NOMO-1 (cell line): ENCODE measurements at regions not wholly inside any gene's neighbourhood (a gene's known extent, or its start where the extent isn't known, plus 50 kb on each side); places are given as distances from the start of the nearest gene placed in this dataset.
A peak's percentile ranks its signal among the peaks of the same experiment; 100 is the strongest.

ENCODE experiments used
- DNase-seq, 2 experiments: peaks; one replicate each; lab custom pipeline; 2025; ENCODE audit not compliant: unreplicated experiment in 2 of 2; lab: John Stamatoyannopoulos, UW

DNA sequence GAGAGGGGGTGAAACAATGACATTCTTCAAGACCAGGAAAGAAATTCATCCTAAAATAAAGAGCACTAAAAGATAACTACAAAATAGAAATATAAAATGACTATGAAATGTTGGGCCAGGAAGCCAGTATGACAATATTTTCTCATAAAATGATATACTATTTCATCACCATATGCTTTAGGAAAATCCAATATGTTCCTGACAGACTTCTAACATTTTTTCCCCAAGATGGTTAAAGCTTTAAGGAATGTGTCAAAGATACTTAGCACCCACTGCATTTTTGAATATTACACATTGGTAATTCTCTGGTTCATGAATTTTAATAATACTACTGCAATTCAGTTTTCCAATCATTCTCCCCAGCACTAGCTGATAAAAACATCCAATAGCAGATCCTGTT, 87.7 kb upstream of the PLEKHG7 start:
- DNase-seq: no peak

DNA sequence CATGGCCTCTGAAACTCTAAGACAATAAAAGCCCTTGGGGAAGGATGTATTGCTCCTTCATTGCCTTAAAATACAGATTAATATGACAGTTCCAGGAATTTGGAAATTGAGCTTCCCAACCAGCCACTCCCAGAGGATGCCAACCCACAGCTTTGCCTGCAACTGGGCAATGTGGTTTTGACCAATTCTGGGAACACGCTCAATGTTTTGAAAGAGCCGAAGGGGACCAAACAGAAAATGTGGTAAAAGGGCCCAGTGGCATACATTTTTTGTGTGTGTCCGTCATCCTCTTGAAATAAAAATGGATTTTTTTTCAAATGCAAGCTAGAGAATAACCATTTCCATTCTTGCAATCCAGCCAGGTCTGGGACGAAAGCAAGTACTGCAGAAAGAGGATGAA, 88.3 kb upstream of the PLEKHG7 start:
- no peak for DNase-seq

DNA sequence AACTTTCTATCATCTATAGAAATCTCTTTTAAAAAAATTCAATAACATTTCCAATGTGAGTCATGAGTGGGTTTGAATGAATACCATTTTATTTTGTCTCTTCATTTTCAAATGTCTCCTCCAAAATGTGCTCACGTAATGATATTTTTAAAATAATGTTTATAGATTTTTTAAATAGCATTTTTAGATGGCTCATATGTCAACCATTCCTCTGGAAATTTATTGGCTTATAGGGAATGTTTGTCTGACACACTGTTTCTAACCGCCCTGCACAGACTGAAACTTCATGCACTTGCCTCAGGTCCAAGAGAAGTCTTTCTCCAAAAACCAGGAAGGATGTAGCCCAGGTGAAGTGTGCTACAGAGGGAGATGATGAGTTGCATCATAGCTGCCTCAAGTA, 88.8 kb upstream of the PLEKHG7 start:
- no peak for DNase-seq

DNA sequence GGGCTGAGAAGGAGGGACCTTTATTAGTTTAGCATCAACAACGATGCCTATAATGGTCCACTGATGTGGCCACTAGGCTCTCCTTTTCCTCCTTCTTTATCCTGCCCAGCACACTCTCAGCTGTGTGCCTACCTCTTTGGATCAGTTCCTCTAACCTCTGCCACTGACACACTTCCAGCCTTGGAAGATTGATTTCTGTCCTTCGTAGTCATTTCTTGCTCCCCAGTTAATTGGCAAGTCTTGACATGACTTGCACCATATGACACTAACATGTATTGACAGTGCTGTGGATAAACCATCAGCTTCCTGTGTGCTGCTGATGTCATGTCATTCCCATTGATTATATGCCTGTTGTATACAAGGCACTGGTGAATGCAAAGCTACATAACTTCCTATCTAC, 90.2 kb upstream of the PLEKHG7 start:
- DNase-seq: no peak

DNA sequence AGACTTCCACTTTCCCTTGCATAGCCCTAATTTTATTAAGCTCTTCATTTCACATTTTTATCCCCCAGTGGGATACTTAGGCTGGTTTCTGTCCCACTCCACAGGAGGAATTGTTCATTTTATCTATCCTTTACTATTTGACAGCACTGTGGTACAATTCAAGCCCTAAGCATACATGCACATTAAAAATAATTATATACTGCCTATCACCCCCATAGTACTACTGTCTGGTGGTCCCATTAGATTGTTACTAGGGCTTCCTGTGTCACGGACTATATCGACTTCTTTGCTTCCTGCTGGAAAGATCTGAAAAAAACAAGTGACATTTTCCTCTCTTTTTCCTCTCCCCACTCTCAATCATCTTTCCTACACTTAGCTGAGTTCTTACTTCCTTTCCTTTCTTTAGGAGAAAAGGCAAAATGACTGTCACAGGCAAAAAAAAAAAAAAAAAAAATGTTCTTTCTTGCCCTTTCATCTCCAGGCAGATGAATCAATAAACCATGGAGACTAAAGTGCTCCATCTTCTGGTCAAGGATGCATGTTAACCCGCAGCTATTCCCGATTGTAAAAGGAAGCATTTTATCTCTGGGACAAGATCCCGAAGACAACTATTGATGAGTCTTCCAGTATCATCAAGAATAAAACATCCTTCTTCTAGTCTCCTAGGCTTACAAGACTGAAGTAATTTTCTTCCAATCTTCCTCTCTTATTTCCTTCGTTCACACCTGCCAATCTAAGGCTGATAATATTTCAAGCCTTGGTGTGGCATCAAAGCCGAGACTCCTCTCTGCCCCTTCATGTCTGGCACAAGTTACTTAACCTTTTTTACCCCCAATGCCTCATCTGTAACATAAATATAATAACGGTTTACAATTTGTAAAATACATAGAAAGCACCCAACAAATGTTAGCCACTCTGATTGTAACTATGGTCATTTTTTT, 94.4 kb upstream of the PLEKHG7 start:
- peak in 1 of 2 experiments; percentile 10 for DNase-seq

DNA sequence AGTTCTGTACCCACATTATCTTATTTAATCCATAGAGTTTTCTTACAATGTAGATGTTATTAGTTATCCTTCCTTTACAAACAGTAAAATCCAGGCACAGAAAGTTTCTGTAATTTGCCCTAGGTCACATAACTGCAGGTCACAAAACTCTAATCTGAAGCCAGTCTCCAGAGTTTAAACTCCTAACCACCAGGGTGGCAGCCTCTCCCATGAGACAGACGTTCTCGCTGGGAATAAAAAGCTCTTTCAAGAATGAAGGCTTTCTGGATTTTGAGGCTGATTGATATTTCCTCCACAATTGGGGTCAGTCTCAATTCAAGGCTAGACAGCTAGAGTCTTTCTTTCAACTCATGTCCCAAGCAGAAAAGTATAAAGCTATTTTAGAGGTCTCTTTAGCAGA, 95.8 kb upstream of the PLEKHG7 start:
- DNase-seq: no peak

DNA sequence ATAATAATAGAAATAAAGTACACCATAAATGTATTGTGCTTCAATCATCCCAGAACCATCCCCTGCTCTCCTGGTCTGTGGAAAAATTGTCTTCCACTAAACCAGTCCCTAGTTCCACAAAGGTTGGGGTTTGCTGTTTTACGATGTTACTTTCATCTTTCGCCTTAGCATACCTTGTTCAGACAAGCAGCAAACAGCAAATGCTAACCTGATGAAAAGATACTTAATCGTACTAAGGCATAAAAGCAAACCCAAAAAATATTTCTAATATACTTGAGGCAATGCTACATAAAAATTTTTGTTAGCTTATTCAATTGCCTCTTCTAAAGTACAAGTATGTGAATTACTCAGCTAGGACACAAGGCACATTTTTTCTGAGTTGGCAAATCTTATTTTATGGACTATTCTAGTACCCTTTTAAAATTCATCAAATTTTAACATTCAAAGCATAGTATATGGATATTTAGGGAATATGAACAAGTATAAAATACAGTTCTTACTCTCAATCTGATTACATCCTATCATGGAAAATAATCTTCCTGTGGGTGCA, 97.1 kb upstream of the PLEKHG7 start:
- no peak for DNase-seq

DNA sequence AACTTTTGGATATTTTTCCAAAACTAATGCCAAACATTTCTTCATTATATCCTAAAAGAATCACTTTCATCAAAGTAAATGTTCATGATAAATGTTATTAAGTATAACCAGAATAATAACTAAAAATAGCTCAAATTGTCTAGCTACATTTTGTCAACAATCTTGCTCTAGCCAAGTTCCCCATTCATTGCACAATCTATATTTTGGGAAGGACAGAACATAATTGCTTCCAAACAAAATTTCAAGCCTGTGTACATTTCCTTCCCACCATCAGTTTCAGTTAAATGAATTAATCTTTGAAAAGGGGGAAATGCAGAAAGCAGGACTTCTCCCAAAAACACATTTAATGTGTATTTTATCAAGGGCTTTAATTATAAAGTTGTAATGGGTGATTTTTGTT, 98.0 kb upstream of the PLEKHG7 start:
- DNase-seq: no peak

DNA sequence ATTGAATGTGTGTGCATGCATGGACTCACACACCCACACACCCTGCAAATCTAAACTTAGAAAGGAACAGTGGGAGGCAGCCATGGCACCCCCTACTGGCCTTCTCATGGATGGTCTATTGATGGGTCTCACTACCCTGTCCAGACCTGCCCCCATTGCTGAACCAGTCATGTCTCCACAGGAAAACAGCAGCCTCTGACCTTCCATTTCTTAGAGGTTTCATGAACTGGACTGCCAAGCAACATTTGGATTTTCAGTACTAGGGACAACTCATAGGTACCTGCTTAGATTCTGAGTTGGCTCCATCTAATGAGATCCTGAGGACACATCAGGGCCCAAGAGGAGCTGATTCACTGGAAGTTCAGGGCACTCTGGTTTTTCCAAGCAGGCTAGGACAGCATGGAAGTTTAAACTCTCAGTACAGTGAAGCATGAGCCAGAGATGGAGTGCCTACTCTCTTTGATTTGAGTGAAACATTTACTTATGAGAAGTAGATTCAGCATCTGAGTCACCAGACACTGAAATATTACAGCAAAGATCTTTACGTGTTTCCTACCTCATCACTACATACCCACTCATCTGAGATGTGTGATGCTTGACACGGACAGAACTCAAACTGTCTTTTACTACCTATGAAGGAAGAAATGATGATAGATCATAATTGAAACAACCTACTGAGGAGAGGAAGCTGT, 98.9 kb upstream of the PLEKHG7 start:
- DNase-seq: no peak

DNA sequence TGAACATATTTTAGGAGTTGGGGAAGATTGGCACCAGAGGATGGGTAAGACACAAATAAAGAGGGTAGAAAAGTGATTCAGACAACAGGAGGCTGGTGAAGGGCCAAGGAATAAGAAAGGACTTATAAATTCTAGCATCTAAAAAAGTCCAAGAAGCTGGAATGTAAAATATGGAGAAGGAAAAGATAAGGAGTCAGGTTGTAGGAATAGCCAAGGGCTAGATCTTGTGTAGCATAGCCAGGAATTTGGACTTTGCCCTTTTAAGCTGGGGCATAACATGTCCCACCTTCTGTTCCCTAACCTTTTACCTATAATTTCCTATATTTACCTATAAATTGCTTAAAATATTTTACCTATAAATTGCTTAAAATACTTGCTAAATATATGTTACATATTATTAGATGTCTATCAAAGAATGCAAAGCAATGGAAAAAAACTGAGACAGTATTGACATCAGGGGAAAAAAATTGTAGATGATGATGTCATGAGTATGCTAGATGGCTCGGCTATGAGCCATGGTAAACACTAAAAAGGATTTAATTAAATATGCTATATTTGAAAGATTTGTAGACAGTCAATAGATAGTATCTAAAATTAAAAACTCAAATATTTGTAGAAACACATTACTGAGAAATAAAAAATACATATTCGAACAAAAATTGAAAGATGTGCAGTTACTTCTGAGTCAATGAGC, 99.7 kb upstream of the PLEKHG7 start:
- DNase-seq: no peak

DNA sequence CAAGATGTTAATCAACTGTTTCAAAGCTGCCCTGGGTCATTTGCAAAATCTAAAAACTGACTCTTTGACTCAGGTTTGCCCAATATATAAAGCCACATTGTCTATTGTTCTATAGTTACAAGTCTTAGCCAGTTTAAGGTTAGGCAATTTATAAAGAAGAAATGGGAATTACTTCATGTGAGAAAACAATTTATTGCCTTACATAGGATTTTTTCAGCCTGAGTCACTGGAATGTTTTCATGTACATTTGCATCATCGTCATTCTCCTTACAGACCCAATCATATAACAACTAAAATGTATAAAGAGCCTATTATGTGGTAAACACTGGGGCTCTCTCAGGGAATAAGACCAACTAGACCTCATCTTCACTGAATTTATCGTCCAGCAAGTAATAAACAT, 100.3 kb upstream of the PLEKHG7 start:
- DNase-seq: no peak

DNA sequence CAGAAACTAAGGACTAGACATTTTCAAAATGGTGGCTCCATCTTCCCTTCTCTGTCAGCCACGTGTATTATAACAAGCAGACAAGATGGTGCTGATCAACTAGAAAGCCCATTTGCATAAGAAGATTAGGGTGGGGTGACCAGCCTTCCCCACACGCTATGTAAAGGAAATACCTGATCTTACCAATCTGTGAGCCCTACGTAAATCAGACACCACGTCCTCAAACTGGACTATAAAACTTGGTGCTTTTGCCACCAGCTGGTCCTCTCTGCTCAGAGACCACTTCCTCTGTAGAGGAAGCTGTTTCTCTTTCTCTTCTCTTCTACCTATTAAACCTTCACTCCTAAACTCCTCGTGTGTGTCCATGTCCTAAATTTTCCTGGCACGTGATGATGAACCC, 101.1 kb upstream of the PLEKHG7 start:
- no peak for DNase-seq

DNA sequence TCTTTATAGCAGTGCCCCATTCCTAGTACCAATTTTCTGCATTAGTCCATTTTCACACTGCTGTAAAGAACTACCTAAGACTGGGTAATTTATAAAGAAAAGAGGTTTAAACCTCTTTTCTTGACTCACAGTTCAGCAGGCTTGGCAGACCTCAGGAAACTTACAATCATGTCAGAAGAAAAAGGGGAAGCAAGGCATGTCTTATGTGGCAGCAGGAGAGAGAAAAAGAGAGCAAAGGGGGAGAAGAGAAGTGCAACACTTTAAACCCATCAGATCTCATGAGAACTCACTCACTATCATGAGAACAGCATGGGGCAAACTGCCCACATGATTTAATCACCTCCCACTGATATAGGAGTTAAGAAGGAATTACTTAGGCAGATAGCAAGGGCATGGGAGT, 101.6 kb upstream of the PLEKHG7 start:
- DNase-seq: no peak

DNA sequence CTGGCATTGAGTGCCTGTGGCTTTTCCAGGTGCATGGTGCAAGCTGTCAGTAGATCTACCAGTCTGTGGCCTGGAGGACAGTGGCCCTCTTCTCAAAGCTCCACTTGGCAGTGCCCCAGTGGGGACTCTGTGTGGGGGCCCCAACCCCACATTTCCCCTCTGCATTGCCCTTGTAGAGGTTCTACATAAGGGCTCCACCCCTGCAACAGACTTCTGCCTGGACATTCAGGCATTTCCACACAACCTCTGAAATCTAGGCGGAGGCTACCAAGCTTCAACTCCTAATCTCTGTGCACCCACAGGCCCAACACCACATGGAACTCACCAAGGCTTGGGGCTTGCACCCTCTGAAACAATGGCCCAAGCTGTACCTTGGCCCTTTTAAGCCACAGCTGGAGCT, 102.7 kb upstream of the PLEKHG7 start:
- no peak for DNase-seq

DNA sequence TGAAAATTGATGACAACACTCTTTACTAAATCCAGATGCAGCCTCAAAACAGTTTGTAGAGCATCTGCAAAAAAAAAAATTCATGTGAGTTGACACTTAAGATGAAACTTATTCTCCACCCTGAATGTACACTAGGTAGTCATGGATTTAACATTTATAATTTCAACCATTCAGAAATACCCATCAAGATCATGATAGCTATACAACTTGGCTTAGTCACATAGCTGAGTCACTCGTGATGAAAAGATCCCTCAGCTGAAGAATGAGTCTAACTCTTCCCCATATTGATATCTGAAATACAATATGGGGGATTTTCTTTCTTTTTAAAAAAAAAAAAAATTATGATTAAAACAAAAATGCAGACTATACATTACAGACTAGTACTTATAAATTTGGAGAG, 104.8 kb upstream of the PLEKHG7 start:
- DNase-seq: no peak

DNA sequence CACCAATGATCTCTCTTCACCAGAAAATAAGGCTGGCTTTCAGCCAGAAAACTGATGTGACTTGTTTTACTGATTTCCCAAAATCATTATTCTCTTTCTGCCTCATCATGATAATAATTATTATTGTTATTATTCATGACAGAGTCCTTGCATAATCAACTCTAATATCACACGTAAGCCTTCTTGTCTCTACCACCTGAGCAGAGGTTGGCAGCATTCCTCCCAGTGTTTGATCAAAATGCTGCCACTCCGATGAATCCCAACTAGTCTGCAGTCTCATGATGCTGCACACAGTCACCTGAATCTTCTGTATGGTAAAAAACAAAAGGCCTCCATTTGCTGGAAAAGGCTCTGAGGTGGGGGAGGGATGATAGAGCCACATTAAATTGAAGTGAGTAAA, 105.7 kb upstream of the PLEKHG7 start:
- DNase-seq: no peak

DNA sequence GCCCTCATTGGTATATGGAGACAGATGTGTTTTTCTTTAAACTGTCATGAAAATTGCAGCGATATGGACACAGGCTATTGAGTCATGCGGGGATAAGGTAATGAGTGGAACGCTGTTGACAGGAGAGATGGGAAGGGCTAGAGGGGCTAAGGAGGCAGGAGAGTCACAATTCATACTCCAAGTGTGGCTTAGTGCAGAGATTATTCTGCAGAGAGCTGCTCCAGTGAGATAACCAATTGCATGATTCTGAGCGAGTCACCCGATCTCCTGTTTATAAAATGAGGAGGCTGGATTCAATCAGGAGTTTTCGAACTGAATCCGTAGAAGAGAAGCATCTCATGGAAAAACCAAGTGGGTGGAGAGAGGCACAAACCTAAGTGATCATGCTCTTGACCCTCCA, 106.4 kb upstream of the PLEKHG7 start:
- no peak for DNase-seq

DNA sequence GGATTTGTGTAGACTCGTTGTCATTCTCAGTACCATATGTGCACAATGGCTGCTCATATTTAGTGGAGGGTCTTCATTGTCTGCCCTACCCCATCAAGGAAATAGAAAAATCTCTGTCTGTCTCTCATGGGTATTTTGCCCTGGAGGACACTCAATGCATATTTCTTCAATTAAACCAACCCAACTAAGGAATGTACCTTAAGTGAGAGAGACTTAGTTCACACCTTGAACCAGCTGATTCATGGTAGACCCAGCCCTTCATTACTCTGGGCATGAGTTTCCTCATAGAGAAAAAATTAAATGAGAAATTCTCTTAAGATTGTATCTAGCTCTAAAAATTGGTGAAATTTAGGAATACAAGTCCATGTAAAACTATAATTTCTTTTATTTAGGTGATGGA, 107.1 kb upstream of the PLEKHG7 start:
- no peak for DNase-seq

DNA sequence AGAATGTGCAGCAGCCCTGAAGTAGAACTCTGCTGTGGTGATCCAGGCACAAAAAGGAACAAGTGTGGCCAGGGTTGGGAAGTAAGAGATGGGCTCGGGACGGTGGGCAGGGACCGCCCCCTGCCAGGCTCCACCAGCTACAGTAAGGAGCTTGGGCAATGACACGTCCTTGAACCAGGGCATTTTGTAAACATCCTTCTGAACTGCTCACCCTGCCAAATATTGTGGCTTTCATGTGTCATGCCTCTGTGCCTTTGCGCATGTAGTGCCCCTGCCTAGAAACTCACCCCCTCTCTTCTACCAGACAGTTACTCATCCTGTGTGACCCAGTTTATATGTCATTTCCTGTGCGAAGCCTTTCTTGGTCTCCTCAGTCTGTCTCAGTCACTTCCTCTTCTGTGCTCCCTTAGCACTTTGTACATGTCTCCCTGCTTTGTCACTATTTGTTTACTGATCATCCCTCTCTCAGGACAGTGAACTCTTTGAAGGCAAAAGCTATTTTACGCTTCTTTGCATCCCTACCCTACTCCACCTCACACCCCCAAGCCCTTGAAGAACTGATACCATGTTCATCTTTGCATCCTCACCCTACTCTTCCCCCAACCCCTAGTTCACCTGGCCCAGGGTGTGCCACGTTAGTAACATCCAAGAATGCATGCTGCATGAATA, 108.9 kb upstream of the PLEKHG7 start:
- DNase-seq: peak; percentile 81 to 93

DNA sequence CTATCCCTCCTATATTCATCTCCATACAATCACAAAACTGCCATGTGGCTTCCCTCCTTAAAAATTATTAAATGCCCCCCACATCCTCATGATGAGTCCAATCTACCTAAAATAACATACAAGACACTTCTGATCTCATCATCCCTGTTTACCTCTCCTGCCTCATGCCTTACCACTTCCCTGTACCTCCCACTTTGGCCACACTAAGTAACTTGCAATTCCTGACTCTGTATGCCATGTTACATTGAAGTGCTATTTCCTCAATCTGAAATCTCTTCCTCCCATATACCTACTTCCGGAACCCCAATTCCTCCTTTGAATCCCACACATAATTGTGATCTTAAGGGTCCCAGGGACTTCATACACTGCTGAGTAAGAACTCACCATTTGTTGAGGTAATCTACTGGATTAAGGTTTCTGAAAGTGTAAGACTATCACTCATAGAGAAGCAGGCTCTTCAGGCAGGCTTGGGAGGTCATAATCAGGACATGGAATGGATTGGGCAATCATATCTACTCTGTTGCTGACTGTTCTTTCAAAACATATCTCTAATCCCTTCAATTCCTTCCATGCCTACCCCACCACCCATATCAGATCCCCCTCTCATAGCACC, 117.6 kb upstream of the PLEKHG7 start:
- DNase-seq: no peak
